Head of caudate nucleus (tissue), 42 donors: ENCODE measurements at regions not wholly inside any gene's neighbourhood (a gene's known extent, or its start where the extent isn't known, plus 50 kb on each side); places are given as distances from the start of the nearest gene placed in this dataset.
"Not testable (repeated sequence)": the region's sequence is repeated elsewhere in the genome, so short reads cannot be mapped to it uniquely, and the experiment has no call there.

ENCODE experiments used
- DNase-seq, 42 donors: peaks; one replicate each; pipeline versions ENCODE4 v3.0.0 to v3.0.0-alpha.2; 2020 to 2021; ENCODE audit warnings: mixed read lengths in 7 of 42
- intact Hi-C: fragments of 100-400 bp; cut with DNase I; formaldehyde crosslinking; loops from one replicate; pipeline ENCODE4 v1.15.0; 2022

GRCh38 chr16:76696876-76697275, 419.7 kb downstream of the CNTNAP4 start:
- no peak for DNase-seq
- intact Hi-C loops: no loop called here

DNA sequence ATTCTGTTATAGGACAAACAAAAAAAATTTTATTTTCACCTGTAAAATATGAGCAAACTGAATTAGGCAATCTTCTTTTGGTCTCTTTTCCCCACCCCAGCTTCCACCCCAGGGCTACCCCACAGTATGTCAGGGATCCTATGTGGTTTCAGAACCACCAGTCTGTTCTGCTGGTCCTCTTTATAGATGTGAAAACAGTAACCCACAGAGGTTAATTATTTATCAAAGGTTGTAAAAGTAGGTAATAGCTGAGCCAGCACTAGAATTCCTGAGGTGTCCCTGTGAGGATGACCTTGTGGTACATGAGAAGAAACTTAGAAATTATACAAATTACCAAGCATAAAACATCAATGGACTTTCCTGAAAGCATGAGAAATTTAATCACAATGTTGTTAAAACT, 428.7 kb downstream of the CNTNAP4 start:
- intact Hi-C loops: no loop called here
- no peak for DNase-seq

DNA sequence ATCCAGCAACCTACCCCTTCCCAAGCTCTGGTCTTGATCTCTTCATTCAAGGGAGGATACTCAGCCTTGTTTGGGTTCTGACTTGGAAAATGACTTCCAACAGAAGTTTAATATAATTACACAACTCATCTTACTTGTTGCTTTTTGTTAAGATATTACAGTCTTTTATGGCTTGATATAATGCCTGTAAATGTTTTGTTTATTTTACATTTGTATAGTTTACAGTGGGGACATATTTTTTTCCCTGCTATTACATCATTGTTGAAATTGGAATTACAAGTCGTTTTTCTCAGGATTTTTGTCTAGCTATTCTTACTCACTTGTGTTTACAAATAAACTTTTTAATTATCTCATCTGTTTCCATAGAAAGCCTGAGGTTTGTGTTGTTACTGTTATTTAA, 436.0 kb downstream of the CNTNAP4 start:
- intact Hi-C loops: no loop called here
- DNase-seq: no peak

DNA sequence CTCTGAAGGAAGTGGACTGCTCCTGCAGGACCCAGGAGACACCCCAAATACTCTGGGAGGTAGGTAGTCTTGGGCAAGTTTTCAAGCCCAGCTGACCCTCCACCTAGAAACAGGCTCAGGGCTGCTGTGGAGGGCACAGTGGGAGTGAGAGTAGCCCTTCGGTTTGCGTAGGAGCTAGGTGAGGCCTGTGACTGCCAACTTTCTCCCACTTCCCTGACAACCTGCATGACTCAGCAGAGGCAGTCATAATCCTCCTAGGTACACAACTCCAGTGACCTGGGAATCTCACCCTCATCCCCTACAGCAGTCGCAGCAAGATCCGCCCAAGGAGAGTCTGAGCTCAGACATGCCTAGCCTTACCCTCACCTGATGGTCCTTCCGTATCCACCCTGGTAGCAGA, 439.1 kb downstream of the CNTNAP4 start:
- DNase-seq, intact Hi-C loops: not testable (repeated sequence)

- intact Hi-C loops: no loop called here
- no peak for DNase-seq
Observed at GRCh38 chr16:76724181-76724580, 447.0 kb downstream of the CNTNAP4 start.

DNA sequence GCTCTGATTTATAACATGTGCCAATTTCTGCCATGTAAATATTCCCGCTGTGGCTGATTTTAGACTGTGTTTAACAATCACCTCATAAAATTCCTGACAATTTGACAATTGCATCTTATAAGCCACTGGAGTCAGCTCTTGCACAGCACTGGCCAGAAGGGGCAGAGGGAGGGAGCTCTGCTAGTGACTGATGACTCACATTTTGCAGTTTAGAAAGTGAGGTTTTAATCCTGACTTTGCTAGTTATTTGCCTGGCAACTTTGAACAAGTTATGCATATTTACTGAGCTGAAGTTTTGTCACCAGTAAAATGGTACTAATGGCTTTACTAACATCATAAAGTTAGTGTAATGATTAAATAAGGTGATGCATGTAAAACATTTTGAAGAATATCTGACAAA, 452.3 kb downstream of the CNTNAP4 start:
- DNase-seq: no peak
- intact Hi-C loops: no loop called here

- intact Hi-C loops: no loop called here
- no peak for DNase-seq
Observed at GRCh38 chr16:76732894-76733293, 455.7 kb downstream of the CNTNAP4 start.

GRCh38 chr16:76741623-76742022, 449.4 kb upstream of the MON1B start:
- DNase-seq: no peak
- intact Hi-C loops: no loop called here

- intact Hi-C loops: no loop called here
- no peak for DNase-seq
Observed at GRCh38 chr16:76748461-76749348, 442.3 kb upstream of the MON1B start.

DNA sequence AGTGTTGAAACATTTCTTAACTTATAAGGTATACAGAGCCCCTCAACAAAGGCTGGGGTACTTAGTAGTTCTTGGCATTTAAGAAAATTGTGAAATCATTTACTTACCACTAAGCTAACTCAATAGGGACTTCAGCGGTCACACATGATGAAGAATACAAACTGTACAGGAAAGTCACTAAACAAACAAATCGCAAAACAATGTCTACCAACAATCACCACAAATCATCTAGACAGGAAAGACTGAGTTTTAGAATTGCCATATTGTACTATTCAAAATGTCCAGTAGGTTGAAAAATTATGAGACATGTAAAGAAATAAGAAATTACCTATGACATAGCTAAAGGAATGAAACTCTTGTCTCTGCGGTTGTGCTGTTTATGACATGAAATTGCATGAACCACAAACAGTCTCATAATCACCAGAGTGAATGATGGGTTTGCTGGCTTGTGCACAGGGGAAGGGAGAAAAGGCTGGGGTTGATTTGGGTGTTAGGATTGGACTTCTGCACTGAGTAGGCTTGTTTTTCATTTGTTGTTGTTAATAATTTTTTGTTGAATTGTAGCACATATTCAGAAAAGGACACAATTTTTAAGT, 441.1 kb upstream of the MON1B start:
- DNase-seq: no peak
- intact Hi-C loops: no loop called here

- DNase-seq: no peak
- intact Hi-C loops: no loop called here
Observed at GRCh38 chr16:76755496-76755895, 435.5 kb upstream of the MON1B start.

DNA sequence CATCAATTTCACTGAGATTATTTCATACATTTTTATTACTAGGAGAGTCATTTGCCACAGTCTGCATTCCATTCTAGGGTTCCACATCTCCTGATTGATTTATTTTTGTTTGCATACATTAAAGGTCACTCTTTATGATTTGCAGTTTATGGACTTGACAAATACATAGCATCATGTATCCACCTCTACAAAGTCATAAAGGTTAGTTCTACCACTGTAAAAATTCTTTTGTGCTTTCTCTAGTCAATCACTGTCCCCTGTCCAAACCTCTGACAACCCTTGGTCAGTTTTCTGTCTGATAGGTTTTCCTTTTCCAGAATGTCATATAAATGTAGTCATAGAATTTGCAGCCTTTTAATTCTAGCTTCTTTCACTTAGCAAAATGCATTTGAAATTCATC, 434.6 kb upstream of the MON1B start:
- intact Hi-C loops: no loop called here
- no peak for DNase-seq

GRCh38 chr16:76756951-76757350, 434.0 kb upstream of the MON1B start:
- intact Hi-C loops: no loop called here
- DNase-seq: no peak

GRCh38 chr16:76766538-76766937, 424.5 kb upstream of the MON1B start:
- DNase-seq: no peak
- intact Hi-C loops: no loop called here

DNA sequence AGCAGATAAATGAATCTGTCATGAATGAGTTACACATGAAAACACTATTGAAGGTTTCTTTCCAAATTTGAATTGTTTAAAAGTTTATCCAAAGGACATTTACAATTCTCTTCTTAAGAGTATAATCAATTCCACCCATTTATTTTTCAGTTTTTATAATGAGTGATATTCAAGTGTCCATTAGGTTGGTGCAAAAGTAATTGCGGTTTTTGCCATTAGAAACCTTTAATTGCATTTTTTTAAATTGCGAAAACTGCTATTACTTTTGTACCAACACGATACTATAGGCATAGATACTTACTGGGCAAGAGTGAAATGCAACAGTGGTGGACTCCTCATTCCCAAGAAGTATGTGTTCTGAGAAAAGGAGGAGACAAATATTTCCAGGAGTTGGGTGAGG, 422.7 kb upstream of the MON1B start:
- intact Hi-C loops: no loop called here

GRCh38 chr16:76768948-76769347, 422.0 kb upstream of the MON1B start:
- DNase-seq: no peak
- intact Hi-C loops: no loop called here

More for the DNA sequence above, 422.7 kb upstream of the MON1B start:
- DNase-seq: no peak

- DNase-seq: no peak
- intact Hi-C loops: no loop called here
Observed at GRCh38 chr16:76771216-76771615, 419.8 kb upstream of the MON1B start.

GRCh38 chr16:76777721-76778465, 413.1 kb upstream of the MON1B start:
- intact Hi-C loops: no loop called here

GRCh38 chr16:76780556-76780955, 410.4 kb upstream of the MON1B start:
- intact Hi-C loops: no loop called here
- DNase-seq: no peak

More at GRCh38 chr16:76777721-76778465, 413.1 kb upstream of the MON1B start:
- no peak for DNase-seq

- intact Hi-C loops: no loop called here
- DNase-seq: no peak
Observed at GRCh38 chr16:76784530-76784929, 406.5 kb upstream of the MON1B start.
